ENCODE measurements at regions not wholly inside any gene's neighbourhood (a gene's known extent, or its start where the extent isn't known, plus 50 kb on each side); places are given as distances from the start of the nearest gene placed in this dataset.

GRCh38 chr5:82360022-82360421 lies 81.9 kb upstream of the RPS23 start:
- TF ChIP-seq CTCF (IDR thresholded peaks at IDR 0.05; ENCODE audit: insufficient read depth, low read length) (no peak), POLR2AphosphoS5 (IDR thresholded peaks at IDR 0.05; ENCODE audit: low read depth) (no peak)

Measured in HL-60 (cell line).